ENCODE measurements at regions not wholly inside any gene's neighbourhood (a gene's known extent, or its start where the extent isn't known, plus 50 kb on each side); places are given as distances from the start of the nearest gene placed in this dataset.

DNA sequence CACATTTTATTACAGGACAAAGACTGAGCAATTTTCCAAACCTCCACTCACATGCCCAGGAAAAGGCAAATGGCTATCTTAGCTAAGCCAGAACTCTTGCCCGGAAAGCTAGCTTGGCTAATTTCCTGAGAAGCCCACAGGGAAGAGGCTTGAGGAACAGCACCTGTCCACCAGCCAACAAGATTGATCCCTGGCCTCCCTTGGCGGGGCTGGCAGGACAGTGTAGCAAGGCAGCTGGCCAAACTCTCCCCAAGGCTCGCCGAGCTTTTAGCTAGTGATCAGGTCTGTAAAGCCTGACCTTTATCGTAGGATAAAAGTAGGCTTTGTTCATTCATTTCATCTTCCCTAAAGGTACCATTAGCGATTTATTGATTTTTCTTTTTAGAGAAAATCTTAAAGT is 101.4 kb downstream of the UQCRFS1 start:
- no peak for TF ChIP-seq ZNF274 (IDR thresholded peaks at IDR 0.05; ENCODE audit: low read depth, low read length)
- H3K4me3 ChIP-seq (ENCODE audit: low read length) = no peak overlapping the region

DNA sequence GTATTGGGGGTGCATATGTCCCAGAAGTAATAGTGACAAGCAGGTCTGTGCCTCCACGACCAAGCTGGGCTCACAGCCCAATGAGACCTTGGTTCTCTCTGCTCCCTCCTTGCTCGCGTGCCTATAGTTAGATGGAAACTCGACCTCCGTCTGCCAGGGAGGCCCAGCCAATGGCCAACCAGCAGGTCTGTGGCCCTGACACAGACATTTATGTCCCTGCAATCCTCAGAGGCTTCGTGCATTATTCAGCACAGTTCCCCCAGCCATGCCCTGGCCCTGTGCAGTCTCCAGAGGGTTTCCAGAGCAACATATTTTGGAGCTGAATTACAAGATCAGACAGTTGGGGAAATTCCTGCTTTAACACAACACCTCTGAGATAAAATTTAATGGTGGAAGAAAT is 105.1 kb downstream of the UQCRFS1 start:
- no peak overlapping the region for H3K4me3 ChIP-seq (ENCODE audit: low read length)
- no peak for TF ChIP-seq ZNF274 (IDR thresholded peaks at IDR 0.05; ENCODE audit: low read depth, low read length)

DNA sequence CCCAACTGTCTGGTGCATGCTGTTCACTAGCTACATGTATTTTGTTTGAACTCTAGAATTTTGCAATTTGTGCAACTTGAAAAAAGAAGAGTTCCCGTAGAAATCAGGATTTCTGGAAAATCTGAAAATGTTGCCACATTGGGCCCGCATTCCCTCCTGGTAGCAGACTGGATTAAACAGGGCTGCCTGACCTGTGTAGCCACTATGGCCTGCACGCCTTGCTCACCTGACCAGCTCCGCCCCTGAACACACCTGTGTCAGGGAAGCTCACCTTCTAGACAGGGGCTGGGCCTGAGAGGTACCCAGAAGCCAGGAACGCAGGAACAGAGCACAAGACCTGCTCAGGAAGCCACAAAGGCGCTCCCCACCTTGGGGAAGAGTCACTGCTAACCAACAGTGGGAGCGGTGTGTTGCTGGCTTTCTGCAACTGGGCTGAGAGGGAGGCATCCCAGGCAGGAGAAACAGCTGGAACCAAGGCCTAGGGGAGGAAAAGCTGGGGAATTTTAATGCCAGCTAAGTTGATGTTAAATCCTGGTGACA is 106.5 kb downstream of the UQCRFS1 start:
- H3K4me3 ChIP-seq (ENCODE audit: low read length) = no peak overlapping the region
- no peak for TF ChIP-seq ZNF274 (IDR thresholded peaks at IDR 0.05; ENCODE audit: low read depth, low read length)

DNA sequence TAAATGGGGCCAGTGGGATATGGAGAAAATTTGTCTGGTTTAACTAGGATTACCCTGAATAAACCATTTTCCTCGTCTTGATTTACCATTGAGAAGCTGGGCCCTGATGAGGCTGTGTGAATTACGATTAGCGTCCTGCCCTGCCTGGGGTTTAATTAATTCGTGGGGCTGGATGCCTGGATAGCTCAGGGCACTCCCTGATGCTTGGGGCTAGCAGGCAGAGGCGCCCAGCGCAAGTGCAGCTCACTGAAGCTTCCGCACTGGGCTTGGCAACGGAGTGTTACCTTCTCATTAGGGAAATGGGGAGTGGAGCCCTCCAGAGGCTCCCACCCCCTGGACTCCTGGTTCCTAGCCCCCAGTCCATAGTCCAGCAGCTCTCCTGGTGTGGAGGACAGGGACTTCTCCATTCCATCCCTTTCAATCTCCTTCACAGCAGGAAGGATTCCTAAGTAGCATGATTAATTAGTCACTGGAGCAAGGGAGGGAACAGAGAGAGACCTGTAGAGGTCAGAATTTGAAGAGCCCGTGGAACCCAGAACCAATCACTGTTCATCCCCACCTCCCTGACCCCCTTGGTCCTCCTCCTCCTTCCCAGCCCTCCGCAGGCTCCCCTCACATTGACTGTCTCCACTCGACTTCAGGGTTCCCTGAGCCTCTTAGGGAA is 107.2 kb downstream of the UQCRFS1 start:
- TF ChIP-seq ZNF274 (IDR thresholded peaks at IDR 0.05; ENCODE audit: low read depth, low read length) = no peak
- no peak overlapping the region for H3K4me3 ChIP-seq (ENCODE audit: low read length)

DNA sequence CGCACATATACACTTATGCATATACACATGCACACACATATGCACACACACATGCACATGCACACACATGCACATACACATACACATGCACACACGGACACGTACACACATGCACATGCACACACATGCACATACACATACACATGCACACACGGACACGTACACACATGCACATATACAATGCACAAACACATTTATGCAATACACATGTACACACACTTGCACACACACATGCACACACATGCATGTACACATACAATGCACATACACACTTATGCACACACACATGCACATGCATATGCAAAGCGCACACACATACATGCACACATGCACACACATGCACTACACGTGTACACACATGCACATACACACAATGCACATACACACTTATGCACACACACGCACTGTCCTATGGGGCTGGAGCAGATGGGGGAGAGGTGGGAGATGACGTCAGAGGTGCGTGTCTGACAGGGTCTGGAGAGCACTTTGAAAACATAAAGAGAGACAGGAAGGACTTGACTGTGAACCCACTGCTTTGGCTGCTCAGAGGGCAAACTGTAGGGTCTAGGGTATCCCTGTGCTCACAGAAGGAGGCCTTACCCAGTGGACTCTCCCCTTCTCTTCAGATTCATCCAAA is 108.2 kb downstream of the UQCRFS1 start:
- no peak overlapping the region for H3K4me3 ChIP-seq (ENCODE audit: low read length)
- TF ChIP-seq ZNF274 (IDR thresholded peaks at IDR 0.05; ENCODE audit: low read depth, low read length) = no peak

DNA sequence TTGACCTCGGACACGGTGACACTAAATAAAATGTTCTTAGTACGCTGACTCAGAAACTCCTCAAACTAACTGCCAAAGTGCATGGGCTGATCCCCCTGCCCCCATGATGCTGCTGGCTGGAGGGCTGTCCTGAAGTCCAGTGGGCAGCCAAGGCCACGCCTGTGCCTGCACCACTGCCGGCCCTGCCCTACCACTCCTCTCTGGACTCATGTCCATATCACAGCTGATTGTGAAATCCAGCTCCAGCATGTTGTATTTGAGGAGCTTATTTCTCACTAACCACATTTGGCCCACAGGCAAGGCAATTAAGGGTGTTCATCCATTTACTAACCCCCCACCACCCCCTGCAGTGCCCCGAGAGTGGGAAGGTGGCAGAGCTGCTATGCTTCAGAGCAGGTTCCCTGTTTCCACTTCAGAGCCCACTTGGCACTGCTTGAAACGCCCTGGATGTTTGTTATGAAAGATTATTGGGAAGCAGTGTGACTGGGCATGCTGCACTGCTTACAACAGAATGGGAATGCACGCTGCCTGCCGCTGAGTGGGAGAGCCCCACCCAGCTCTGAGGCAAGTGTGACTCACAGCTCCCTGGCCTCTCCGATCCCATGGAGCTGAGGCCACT is 114.0 kb downstream of the UQCRFS1 start:
- no peak for TF ChIP-seq ZNF274 (IDR thresholded peaks at IDR 0.05; ENCODE audit: low read depth, low read length)
- no peak overlapping the region for H3K4me3 ChIP-seq (ENCODE audit: low read length)

DNA sequence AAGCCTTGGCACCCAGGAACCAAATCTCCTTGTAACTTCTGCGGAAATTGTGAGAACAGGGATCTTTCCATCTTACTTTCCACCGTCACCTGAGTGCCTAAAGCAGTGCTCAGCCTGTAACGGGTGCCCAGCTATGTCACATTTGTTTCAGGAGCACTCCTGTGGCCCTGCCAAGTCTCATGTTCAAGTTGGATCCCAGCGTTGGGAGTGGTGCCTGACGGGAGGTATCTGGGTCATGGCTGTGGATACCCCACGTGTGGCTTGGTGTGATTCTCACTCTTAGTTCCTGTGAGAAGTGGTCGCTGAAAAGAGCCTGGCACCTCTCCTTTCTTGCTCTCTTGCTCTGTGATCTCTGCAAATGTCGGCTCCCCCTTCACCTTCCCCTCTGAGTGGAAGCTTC is 114.9 kb downstream of the UQCRFS1 start:
- H3K4me3 ChIP-seq (ENCODE audit: low read length) = no peak overlapping the region
- no peak for TF ChIP-seq ZNF274 (IDR thresholded peaks at IDR 0.05; ENCODE audit: low read depth, low read length)

DNA sequence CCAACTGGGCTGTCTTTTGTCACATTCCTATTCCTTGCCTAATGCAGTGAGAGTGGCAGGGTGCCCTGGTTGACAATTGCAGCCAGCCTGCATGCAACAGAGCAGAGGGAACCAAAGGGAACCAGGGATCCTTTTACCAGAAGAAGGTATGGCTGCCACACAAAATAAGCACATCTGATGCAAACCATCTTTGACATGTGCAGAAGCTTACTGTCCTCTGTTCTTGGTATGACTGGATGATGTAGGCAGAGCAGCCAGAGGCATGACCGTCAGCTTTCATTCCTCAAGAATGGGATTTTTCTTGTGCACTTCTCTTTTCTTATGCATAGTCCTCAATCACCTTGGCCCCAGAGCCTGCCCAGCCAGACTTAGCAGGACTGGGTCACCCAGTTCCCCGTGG is 116.1 kb downstream of the UQCRFS1 start:
- H3K4me3 ChIP-seq (ENCODE audit: low read length) = no peak overlapping the region
- no peak for TF ChIP-seq ZNF274 (IDR thresholded peaks at IDR 0.05; ENCODE audit: low read depth, low read length)

DNA sequence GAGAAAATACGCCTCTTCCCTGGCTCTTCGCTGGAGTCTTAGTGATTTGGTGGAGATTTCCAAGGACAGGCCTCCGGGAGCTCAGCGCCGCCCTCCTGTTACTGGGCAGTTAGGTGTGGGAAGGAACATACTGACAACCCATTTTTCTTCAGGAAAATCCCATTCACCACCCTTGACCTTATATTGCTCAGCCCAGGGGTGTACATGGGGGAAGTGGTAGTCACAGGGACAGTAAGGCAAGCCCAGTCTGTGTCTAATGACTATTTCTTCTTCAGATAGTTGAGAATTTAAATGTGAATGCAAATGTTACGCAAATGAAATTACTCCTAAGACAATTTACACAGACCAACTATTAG is 119.4 kb downstream of the UQCRFS1 start:
- no peak overlapping the region for H3K4me3 ChIP-seq (ENCODE audit: low read length)

DNA sequence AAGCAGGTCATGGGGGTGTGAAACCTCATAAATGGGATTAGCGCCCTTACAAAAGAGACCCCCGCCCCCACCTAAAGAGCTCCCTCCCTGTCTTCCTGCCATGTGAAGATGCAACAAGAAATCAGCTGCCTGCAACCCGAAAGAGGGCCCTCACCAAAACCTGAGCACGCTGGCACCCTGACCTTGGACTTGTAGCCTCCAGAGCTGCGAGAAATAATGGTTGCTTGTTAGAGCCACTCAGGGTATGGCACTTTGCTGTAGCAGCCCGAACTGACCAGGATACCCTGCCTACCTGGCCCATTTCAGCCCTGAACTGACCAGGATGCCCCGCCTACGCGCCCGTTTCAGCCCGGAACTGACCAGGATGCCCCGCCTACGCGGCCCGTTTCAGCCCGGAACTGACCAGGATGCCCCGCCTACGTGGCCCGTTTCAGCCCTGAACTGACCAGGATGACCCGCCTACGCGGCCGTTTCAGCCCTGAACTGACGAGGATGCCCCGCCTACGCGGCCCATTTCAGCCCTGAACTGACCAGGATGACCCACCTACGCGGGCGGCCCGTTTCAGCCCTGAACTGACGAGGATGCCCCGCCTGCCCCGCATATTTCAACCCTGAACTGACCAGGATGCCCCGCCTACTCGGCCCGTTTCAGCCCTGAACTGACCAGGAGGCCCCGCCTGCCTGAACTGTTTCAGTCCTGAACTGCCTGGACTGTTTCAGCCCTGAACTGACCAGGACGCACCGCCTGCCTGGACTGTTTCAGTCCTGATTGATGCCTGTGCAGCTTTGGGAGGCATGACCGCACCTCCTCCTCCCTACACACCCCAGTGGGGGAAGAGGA is 120.0 kb downstream of the UQCRFS1 start:
- TF ChIP-seq ZNF274 (IDR thresholded peaks at IDR 0.05; ENCODE audit: low read depth, low read length) = no peak
- H3K4me3 ChIP-seq (ENCODE audit: low read length) = no peak overlapping the region

More for the DNA sequence above, 119.4 kb downstream of the UQCRFS1 start:
- TF ChIP-seq ZNF274 (IDR thresholded peaks at IDR 0.05; ENCODE audit: low read depth, low read length) = no peak

DNA sequence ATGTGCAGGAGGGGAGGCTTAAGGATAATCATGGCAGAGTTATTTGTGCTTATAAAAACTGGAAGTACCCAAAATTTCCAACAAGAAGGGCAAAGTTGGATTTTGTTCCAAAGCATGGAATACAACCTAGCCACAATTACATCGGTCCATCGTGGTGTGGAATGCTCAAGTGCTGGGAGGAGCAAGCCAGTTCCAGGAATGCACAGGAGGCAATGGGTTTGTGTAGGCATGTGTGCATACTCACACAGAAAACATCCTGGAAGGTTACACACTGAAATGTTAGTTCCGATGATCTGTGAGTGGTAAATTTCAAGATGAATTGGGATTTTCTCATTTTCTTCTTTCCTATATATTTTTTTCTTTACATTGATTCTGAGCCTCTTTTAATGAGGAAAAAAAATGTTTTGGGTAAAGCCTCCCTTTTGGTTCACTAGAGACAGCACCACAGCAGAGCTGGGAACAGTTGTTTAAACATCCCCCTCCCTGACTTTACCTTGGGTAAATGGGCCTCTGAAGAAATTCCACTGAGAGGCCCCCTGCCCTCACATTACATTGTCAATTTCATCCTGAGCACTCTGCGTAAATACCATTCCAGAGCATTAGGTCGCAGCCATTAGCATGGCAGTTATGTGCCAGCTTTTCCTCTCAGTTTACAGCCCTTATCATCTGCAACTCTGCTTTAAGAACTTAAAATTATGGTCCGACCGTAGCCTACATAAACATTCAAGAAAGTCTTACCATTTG is 122.0 kb downstream of the UQCRFS1 start:
- TF ChIP-seq ZNF274 (IDR thresholded peaks at IDR 0.05; ENCODE audit: low read depth, low read length) = no peak
- no peak overlapping the region for H3K4me3 ChIP-seq (ENCODE audit: low read length)

DNA sequence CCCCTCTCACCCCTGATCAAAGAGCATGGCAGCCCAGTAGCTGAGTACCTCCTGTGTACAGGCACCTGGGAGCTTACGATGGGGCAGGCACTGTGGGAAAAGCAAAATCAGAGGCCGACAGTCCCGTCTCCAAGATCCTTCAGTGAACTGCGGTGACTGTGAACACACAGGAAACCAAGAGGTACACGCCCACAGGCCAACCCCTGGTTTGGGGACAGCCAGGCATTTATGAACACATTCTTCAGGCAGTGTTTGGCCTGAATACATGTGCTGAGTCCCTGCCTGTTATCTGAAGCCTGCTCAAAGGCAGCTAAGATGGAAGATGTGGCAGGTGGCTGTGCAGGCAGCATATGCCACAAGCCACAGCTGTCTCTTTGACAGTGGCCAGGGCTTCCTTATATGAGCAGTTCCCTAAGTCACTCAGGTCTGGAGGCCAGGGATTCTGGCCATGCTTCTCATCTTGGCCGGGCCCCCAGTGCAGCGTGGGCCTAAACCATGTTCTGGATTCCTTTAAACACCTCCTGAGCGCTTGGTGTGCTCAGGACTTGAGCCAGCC is 123.6 kb downstream of the UQCRFS1 start:
- TF ChIP-seq ZNF274 (IDR thresholded peaks at IDR 0.05; ENCODE audit: low read depth, low read length) = no peak
- no peak overlapping the region for H3K4me3 ChIP-seq (ENCODE audit: low read length)

DNA sequence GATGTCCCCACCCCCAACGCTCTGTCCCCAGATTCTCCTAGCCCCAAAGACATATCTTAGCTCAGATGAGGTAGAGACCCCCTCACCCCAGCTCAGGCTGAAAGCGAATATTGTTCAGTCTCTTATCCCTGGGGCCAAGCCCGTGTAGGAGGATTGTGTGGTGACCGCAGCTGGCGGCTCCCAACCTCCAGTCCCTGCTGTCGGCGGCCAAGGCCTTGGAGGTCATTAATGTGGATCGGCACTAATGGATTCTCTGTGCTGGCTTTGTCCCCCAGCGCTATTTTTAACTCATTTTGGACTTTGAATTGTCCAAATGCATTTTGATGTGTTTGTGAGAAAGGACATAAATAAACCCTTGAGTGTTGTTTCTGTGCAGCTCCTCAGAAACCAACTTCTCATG is 124.2 kb downstream of the UQCRFS1 start:
- TF ChIP-seq ZNF274 (IDR thresholded peaks at IDR 0.05; ENCODE audit: low read depth, low read length) = no peak
- H3K4me3 ChIP-seq (ENCODE audit: low read length) = no peak overlapping the region

Measured in GM08714 (cell line).